Fibroblast of gingiva (primary cell): ENCODE measurements at regions not wholly inside any gene's neighbourhood (a gene's known extent, or its start where the extent isn't known, plus 50 kb on each side); places are given as distances from the start of the nearest gene placed in this dataset.

ENCODE experiments used
- DNase-seq: peaks from one replicate; pipeline ENCODE4 v3.0.0-alpha.2; 2011; ENCODE audit warnings: low read depth

DNA sequence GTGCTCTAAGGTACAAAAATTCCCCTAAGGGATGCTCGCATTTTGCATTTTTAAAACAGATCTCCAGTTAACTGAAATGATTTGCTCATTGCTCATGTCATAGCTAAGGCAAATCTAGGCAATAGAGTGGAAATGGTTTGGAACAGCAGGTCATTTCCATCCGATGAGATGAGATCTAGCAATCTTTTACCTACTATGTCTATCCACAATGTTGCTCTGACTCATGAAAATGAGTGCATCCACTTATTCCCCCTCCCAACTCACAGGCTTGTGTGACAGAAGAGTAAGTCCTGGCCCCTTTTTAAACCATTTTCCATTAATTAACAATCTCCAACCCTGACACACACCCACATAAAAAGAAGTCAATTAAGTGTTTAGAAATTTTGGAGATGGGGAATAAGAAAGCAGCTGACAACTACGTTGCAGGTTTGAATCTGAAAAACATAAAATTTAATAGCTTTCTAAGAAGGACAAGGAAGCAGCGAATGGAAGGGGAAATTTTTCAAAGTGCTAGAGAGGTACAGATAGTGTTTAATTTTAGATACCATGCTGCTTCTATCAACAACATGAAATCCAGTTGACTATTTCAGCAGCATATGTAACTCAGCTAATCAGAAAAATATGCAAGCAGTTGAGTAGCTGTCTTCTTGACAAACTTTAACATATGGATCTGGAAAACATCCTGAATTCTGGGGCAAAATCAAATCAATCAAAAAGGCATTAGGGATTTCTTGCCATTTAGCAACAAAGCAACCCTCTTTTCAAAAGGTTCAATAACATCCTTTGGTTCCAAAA, 112.0 kb downstream of the TMCO5A start:
- DNase-seq = no peak

- no peak for DNase-seq
Measured at GRCh38 chr15:38048001-38048455, 113.6 kb downstream of the TMCO5A start.

- DNase-seq = peak; percentile 59
Measured at GRCh38 chr15:38049891-38050290, 115.5 kb downstream of the TMCO5A start.

DNA sequence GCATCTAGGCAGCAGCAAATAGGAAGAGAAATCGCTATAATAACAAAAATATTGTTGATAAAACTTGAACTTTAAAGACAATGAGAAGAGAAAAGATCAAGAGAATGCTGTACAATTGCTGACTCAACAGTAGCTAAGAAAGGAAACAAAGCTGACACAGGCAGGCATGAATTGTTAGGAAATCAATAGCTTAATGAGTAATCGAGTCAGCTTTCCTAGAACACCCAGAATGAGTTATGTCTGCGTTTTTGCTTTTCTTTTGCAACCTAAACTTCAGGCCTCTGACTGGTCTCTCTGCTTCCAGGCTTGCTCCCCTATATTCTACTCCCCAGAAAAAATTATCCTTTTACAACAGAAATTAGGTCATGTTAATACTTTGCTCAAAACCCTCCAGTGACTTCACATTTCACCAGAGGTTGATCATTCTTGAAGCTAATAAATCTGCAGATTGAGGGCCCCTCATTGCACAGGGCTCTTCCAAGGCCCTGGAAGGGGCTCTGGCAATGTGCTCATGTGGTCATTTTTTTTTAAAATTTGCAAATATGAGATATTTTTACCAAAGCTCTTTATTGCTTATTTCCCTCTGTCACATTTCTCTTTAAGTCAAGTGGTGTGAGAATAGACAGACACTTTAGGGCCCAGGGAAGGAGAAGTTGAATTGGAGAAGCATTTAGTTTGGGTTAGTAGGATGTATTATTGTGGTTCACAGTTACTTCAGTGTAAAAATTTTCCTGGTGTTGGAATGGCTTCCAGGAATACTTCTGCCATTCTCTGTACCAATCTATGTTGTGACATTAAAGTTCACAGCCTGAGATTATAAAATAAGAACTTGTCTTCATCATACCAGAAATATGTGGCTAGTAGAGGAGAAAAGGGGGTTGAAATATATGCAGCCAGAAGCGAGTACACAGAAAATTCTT, 116.3 kb downstream of the TMCO5A start:
- DNase-seq = peak; percentile 71

DNA sequence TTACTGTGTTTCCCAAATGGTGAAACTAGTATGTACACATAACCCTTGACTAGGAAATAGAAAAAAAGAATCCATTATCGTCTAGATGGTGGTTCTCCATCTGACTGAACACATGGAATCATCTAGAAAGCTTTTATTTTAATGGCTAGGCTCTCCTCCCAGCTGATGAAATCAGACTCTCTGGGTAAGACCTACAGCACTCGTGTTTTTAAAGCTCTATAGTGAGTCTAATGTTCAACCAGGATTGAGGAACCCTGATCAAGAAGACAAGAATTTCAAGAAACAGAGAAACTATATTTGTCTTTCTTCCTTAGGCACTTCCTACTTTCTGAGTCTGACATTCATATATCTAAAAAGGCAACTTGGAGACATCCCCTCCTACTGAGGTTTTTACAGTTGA, 118.8 kb downstream of the TMCO5A start:
- no peak for DNase-seq

DNA sequence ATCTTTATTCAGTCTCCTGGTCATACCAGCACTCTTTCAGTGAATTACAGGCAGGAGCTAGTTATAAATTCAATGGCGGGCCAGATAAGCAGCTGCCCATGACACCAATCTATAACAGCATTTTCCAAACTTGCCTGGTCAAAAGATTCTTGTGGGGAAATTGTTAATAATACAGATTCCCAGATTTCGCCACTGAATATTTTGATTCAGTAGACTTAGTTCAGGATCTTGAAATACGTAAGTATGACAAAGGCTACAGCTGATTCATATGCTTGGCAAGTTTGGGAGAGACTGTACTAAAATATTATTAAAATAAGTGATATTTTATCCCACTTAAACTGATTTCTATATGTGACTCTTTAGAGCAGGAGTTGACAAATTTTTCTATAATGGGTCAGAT, 119.3 kb downstream of the TMCO5A start:
- DNase-seq = peak; percentile 45

DNA sequence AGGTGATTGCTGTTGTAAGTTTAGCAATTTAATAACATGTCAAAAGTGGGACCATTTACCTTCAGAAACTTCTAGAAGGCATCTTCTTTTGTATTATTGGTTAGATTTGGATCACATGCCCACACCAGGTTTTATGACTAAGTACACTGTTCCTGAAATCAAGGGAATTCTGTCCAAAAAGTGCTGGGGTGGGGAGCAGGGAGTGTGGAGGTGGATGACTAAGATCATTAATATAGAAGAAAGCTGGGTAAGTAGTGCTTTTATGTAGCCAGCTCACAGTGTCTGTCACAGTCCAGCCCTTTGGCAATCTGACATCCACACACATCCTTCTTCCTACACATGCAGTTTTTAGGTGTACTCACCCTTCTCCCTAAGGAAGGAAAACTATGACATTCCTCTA, 120.0 kb downstream of the TMCO5A start:
- peak; percentile 34 for DNase-seq

GRCh38 chr15:38058596-38059075, 124.2 kb downstream of the TMCO5A start:
- DNase-seq = no peak

GRCh38 chr15:38059665-38060064, 125.2 kb downstream of the TMCO5A start:
- peak; percentile 27 for DNase-seq

DNA sequence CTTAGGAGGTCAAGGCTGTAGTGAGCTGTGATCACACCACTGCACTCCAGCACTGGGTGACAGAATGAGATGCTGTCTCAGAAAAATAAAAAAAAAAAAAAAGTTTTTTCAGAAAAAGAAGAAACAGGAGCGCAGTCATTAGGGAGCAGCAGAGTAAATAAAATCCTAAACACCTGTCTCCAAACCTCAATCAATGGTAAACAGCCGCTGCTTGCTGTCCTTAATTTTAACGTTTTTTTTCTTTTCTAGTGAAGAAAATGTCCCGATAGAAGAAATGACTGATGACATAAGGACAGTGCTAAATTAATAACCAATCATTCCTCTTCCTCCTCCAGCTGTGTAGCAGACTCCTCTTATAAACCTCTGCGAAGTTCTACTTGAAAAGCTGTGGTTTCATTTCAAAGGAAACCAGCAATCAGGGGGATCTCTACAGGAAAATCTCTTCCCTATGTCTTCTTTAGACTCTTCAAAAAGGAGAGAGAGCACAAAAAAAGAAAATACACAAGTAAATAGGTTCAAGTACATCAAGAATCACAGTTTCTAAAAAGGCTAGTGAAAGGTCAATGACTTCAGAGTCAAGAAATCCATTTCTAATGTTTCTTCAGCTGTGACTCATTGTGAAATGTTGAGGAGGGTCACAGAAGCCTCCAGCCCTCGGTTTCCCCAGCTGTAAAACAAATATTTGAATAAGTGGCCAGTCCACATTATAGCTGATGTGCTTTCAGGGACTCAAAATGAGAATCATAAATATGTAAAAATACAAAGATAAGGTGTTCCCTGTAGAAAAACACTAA, 127.6 kb downstream of the TMCO5A start:
- no peak for DNase-seq

DNA sequence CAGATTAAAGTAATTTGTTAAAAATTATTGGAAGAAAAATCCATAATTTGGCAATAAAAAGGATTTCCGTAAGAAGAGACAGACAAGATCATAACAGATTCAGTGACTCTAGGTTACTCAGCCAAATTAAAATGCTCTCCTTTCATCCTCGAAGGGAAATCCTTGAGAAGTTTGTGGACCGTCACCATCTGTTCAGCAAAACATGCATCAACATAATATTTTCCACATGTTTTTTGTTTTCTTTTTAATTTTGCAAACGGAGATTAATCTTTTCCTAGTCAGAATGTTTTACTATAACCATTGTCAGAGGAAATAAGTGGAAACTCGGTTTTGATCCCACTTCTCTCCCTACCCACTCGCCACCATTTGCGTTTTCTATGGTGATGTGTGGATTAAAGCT, 128.3 kb downstream of the TMCO5A start:
- DNase-seq = peak; percentile 65

DNA sequence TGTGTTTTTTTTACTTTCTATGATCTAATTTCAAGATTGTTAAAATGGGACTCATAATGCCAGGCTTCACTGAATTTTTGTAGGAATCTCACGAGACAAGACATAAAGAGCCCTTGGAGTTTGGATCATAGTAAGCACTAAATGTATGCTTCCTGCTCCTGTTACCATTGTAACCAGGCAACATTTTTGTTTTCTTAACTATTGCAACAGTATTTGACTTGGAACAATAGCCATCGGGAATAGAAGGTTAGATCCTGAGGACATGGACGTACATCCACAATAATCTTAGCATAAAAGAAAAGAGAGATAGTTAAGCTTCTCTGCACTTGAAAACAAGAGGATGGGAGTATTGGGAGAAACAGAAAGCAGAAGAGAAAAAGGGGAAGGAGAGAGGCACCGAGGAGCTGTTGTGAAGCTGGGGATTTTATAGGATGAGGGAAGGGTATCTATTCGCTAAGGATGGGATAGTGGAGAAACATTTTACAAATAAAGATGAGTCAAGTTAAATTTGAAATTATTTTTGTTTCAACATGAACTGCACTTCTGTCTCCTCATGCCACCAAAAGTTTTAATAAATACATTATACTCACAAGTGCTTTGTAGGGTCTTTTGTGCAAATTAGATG, 131.4 kb downstream of the TMCO5A start:
- no peak for DNase-seq

DNA sequence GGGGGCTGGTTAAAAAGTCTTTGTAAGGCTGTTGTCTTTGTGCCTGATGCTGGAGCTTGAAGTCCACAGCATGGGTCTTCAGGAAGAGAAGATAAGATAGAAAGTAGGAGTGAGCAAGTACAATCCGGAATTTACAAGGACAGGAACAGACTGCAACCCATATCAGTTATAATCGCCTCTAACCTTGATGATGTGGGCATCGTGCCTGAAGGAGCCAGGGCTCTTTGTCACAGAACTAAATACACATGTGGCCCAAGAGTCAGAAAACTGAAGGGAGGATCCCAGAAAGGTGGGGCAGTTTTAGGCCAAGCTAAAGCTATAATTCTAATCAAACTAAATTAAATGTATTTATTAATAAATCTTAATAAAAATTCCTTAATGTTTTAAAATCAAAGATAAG, 132.2 kb downstream of the TMCO5A start:
- no peak for DNase-seq

DNA sequence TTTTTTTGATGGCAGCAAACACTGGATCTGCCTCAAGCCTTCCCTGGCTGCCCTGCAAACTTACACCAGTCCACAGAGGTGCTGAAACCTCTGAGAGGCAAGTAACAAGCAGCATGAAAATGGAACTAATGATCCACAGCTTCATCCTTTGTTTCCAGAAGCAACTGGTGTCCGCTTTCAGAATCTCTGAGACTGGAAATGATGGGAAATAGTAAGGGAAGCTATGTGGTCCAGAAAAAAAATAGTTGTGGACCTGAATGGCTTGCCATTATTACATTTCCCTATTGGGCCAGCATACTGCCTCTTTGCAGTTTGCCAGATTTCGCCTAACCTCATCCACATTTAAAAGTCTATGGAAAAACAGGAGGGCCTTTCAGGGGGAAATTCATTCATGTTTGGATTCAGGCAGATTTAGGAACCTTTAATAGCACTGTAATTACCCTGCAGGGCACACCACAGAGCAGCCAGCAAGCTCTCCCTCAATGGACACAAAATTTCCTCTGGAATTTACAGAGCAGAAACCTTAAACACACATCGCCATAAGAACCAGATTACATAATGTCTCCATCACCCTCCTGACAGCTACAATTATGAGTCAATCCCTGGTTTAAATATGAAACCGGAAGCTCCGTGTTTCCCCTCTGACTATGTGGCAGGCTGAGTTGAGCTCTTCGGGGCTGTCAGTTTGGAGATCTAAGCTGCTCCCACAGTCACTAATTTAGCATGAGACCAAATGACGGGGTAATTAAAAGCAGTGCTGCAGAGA, 134.4 kb downstream of the TMCO5A start:
- peak; percentile 30 for DNase-seq

GRCh38 chr15:38069511-38070011, 135.1 kb downstream of the TMCO5A start:
- peak; percentile 83 for DNase-seq

- no peak for DNase-seq
Measured at GRCh38 chr15:38070778-38071177, 136.3 kb downstream of the TMCO5A start.

DNA sequence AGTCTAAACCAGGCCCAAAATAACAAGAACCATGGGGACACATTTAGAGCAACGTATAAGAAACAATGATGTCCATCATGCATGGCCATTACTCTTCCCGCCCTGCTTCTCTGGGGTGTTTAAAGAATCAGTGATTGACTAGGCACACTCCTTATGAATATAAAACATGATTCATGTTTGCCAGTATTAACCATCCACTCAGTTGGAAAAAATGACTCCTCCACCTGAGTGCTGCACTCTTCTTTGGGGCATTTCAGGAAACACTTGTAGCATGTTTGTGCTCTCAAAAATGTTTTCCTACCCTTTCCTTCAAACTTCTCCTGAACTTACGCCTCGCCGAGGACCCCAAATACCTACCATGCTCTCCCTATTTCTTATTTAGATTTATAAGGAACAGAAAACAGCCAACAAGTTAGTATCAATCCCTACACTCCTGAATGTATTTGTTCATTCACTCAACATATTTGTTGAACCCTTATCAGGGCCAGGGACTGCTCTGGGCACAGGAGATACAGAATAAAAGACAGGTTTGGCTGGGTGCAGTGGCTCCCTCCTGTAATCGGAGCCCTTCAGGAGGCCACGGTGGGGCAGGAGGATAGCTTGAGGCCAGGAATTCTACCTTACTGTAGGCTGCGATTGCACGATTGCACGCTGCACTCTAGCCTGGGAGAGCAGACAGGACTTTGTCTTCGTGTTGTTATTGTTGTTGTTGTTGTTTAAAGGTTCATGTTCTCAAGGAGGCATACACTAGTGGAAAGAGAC, 137.0 kb downstream of the TMCO5A start:
- DNase-seq = no peak

DNA sequence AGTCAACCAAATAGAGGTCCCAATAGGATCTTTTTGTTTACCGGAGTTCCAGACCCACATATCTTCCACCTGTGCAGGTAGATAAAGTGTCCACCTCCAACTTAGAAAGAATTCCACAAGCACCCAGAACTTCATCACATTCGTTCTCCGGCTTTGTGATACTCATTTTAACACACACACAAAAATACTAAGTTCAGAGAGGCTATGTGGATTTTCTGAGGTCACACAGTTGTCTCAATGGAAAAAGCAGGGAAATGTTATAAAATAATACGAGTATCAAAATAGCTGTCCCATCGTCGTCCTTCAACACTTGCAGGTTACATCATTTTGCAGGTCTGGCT, 137.5 kb downstream of the TMCO5A start:
- no peak for DNase-seq

DNA sequence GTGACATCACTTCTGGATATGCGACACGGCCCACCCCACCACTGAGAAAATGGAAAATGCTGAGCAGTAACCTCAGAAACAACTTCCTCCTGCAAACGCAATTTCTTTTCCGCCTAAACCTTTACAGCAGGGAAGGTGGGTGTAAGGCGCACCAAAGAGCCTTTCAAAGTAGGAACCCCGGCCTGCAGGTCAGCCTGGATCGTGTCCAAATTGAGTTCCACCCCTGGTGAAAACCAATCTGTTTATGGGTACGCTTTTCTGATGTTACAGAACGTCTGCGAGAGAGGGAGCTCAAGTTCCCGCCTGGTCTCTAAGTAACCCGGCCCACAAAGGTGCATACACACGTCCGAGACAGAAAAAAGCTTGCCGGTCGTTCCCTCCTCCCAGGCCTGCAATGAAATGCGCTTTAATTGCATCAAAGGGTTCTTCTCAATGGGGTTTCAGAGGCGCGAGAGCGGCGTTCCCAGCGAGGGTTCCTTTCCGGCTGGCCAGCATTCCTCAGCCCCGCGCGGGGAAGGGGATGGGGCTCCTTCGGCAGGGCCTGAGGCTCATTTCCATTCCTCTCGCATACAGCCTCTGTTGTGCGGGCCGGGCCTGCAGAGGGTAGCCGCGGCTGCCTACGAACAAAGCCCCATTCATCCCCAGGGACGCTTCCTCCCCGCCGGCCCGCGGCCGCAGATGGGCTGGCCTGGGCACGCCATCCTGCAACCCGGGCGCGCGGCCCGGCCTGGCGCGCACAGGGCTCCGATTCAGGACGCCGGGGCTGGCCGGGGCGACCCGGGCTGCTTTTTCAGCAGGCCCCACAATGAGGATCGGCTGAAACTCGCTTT, 138.1 kb downstream of the TMCO5A start:
- peak; percentile 87 for DNase-seq
